Mucosa of descending colon (tissue), 3 donors: ENCODE measurements at regions not wholly inside any gene's neighbourhood (a gene's known extent, or its start where the extent isn't known, plus 50 kb on each side); places are given as distances from the start of the nearest gene placed in this dataset.

Experiments
- ATAC-seq: fragments of 200-7000 bp; cut with Tn5 transposase; one replicate; pipeline ENCODE4 v1.9.1; 2020; ENCODE audit warnings: mild to moderate bottlenecking, moderate library complexity
- DNase-seq, 3 donors: peaks; one replicate each; pipeline ENCODE4 v3.0.0-alpha.2; 2020
- H3K36me3 ChIP-seq: fragments of 200-600 bp; one replicate; pipeline ENCODE4 v1.8.0; 2021; ENCODE audit warnings: low read depth, mild to moderate bottlenecking
- H3K4me1 ChIP-seq: fragments of 200-600 bp; one replicate; pipeline ENCODE4 v1.8.0; 2021; ENCODE audit warnings: low read depth, mild to moderate bottlenecking
- H3K4me3 ChIP-seq: fragments of 200-600 bp; one replicate; pipeline ENCODE4 v1.8.0; 2021; ENCODE audit warnings: mild to moderate bottlenecking
- H3K9me3 ChIP-seq: fragments of 200-600 bp; one replicate; pipeline ENCODE4 v1.8.0; 2021; ENCODE audit warnings: mild to moderate bottlenecking
- intact Hi-C, 2 donors: fragments of 100-400 bp; cut with DNase I in 1 of 2; cut with micrococcal nuclease in 1 of 2; formaldehyde crosslinking; loops; one replicate each; pipeline versions ENCODE4 v1.11.0 to v1.11.1; 2022; cut with DNase I, micrococcal nuclease
- TF ChIP-seq, protein P1 (sequence below): fragments of 200-600 bp; IDR thresholded peaks from one replicate; pipeline ENCODE4 v1.8.0; 2022; ENCODE audit warnings: antibody characterized with exemption, mild to moderate bottlenecking
- donor health status: DM: no; HTN: no; CAD: no; lungs with moderate emphysema.
- donor health status: DM: no; HTN: no; CAD: no.
- donor health status: DM: no; HTN: yes; CAD: no.

DNA sequence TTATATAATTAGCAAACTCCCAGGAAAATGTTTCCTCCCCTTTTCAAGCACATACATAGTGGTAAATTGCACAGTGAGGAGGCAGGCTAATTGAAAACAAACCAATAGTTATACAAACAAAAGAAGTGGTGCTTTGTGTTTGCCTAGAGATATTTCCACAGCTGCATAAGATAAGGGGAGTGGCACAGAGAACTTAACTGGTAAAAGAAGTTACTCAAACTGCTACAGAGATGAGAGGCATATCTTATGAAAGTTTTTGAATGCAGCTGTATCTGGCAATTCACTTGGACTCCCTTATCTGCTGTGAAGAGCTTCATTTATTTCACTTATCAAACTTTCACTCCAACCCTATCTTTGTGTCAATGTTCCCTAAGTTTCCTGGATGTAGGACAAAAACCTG is 361.2 kb upstream of the RBMY1B start:
- no peaks in the 10 kb centered on the region for H3K4me1 ChIP-seq
- H3K9me3 ChIP-seq, result no peaks in the 10 kb centered on the region
- no peak overlapping the region for H3K4me3 ChIP-seq
- intact Hi-C loops, result no loop called here
- no peak for DNase-seq
- no peak for ATAC-seq
- H3K36me3 ChIP-seq, result no peaks in the 10 kb centered on the region
- TF ChIP-seq, protein P1, sequence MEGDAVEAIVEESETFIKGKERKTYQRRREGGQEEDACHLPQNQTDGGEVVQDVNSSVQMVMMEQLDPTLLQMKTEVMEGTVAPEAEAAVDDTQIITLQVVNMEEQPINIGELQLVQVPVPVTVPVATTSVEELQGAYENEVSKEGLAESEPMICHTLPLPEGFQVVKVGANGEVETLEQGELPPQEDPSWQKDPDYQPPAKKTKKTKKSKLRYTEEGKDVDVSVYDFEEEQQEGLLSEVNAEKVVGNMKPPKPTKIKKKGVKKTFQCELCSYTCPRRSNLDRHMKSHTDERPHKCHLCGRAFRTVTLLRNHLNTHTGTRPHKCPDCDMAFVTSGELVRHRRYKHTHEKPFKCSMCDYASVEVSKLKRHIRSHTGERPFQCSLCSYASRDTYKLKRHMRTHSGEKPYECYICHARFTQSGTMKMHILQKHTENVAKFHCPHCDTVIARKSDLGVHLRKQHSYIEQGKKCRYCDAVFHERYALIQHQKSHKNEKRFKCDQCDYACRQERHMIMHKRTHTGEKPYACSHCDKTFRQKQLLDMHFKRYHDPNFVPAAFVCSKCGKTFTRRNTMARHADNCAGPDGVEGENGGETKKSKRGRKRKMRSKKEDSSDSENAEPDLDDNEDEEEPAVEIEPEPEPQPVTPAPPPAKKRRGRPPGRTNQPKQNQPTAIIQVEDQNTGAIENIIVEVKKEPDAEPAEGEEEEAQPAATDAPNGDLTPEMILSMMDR, result no peak

DNA sequence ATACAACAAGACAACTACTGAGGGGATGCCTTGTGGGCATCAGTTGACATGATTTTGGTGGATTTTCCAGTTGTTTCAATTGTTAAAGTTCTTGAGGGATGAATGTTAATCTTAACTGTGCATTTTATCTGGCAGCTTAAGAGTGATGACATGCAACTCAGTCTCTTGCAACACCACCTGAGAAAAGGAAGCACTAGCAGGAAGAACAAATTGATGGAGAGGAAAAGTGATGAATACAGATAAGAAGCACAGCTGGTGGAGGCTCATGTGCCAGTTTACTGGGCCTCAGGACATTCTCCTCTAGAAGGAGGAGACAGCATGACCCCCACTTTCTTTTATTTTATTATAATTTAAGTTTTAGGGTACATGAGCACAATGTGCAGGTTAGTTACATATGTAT is 341.3 kb upstream of the RBMY1B start:
- no peak for ATAC-seq
- intact Hi-C loops, result no loop called here
- TF ChIP-seq, protein P1, result no peak
- Histone ChIP-seq H3K4me1 (peaks cover 1% of the 10 kb centered on the region), H3K9me3 (no peaks in the 10 kb centered on the region), H3K36me3 (no peaks in the 10 kb centered on the region), H3K4me3 (no peak overlapping the region)
- DNase-seq, result no peak

DNA sequence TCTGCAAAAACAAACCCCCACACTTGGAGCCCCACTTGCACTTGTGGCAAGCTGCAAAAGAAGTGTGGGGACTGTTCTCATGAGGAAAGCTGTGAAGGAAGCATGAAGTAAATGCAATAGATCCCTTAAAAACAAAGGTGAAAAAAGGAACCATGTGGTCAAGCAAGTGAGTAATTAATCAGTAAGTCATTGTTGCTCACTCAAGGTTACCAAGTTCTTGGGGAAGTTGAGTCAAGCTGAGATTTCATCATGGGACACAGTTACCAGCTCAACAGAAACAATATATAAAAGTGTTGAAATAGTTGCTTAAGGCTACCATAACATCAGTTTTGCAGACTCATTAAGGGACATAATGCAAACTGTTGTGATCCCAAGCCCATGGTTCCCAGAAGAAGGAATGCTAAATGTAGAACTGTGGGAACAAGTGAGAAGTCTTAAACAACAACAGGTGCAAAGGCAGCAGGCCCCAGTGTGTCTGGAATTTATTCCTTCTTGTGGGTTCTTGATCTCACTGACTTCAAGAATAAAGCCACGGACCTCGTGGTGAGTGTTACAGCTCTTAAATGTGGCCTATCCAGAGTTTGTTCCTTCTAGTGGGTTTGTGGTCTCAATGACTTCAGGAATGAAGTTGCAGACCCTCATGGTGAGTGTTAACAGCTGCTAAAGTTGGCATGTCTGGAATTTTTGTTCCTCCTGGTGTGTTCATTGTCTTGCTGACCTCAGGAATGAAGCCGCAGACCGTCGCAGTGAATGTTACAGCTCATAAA is 336.3 kb upstream of the RBMY1B start:
- TF ChIP-seq, protein P1, result no peak
- no peak overlapping the region for H3K4me3 ChIP-seq
- DNase-seq (no peak), ATAC-seq (no peak)
- H3K36me3 ChIP-seq, result no peaks in the 10 kb centered on the region
- no peaks in the 10 kb centered on the region for H3K9me3 ChIP-seq
- intact Hi-C loops, result no loop called here
- peaks cover 14% of the 10 kb centered on the region for H3K4me1 ChIP-seq

DNA sequence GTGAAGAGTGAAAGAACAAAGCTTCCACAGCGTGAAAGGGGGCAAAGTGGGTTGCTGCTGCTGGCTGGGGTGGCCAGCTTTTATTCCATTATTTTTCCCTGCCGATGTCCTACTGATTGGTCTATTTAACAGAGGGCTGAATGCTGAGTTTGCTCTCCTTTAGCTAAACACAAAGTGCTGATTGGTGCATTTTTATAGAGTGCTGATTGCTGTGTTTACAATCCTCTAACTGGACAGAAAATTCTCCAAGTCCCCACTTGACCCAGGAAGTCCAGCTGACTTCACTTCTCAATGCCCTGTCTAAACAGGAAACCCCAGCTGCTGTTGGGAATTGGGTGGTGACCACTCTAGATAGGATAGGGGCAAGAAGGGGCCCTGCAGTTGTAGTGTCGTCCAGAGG is 335.6 kb upstream of the RBMY1B start:
- DNase-seq (peak in 1 of 3 donors; percentile 29), ATAC-seq (no peak)
- Histone ChIP-seq H3K4me3 (no peak overlapping the region), H3K36me3 (no peaks in the 10 kb centered on the region), H3K9me3 (no peaks in the 10 kb centered on the region), H3K4me1 (peaks cover 14% of the 10 kb centered on the region)
- intact Hi-C loops, result no loop called here
- TF ChIP-seq, protein P1, result no peak

DNA sequence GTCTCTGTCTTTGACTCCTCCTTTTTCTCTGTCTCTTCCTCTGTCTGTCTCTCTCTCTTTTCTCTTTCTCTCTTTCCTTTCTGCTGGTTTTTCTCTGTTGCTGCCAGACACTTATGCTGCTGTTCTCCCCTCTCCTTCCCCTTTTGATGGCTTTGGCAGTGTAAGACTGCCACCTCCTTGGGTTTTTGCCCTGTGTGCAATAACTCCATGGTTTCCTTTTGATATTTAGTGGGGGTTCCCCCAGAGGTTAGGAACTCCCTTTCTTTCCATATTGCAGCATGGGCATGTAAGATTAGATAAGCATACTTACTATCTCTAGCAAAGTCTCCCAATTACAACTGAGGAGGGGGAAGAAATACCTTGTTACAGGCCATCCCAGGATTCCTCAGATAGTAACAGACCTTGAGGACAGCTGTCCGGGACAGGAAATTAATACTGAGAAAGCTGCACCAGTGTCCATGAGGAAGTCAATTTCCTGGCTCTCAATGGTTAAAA is 333.8 kb upstream of the RBMY1B start:
- no peaks in the 10 kb centered on the region for H3K36me3 ChIP-seq
- H3K4me1 ChIP-seq, result peaks cover 14% of the 10 kb centered on the region
- no peak overlapping the region for H3K4me3 ChIP-seq
- H3K9me3 ChIP-seq, result no peaks in the 10 kb centered on the region
- ATAC-seq (no peak), DNase-seq (no peak)
- TF ChIP-seq, protein P1, result no peak
- intact Hi-C loops, result no loop called here
